Liver (tissue), 8 donors: ENCODE measurements at regions not wholly inside any gene's neighbourhood (a gene's known extent, or its start where the extent isn't known, plus 50 kb on each side); places are given as distances from the start of the nearest gene placed in this dataset.

Experiments used
- DNase-seq: peaks from one replicate; pipeline ENCODE4 v3.0.0-alpha.2; 2017; ENCODE audit warnings: low spot score
- H3K27ac ChIP-seq, 2 donors: one replicate each; pipeline ENCODE4 v1.7.0; 2013; ENCODE audit warnings: inconsistent platforms in 2 of 2, low read length in 2 of 2, control low read depth in 1 of 2, low read depth in 1 of 2, mild to moderate bottlenecking in 1 of 2
- H3K27me3 ChIP-seq, 4 donors: one replicate each; pipeline versions ENCODE4 v1.6.1 to v1.7.0; 2013; ENCODE audit warnings: low read length in 3 of 4, inconsistent platforms in 1 of 4, mild to moderate bottlenecking in 1 of 4, moderate library complexity in 1 of 4; ENCODE audit not compliant: control insufficient read depth in 4 of 4, insufficient read depth in 4 of 4
- H3K36me3 ChIP-seq, 4 donors: one replicate each; pipeline versions ENCODE4 v1.6.1 to v1.7.0; 2013; ENCODE audit warnings: low read length in 3 of 4, mild to moderate bottlenecking in 3 of 4, low read depth in 1 of 4, moderate library complexity in 1 of 4; ENCODE audit not compliant: control insufficient read depth in 4 of 4, insufficient read depth in 3 of 4
- H3K4me1 ChIP-seq, 4 donors: one replicate each; pipeline versions ENCODE4 v1.6.1 to v1.7.0; 2013; ENCODE audit warnings: low read length in 3 of 4, mild to moderate bottlenecking in 3 of 4, moderate library complexity in 1 of 4; ENCODE audit not compliant: control insufficient read depth in 4 of 4, insufficient read depth in 4 of 4
- H3K4me3 ChIP-seq, 3 donors: one replicate each; pipeline versions ENCODE4 v1.6.1 to v1.7.0; 2013; ENCODE audit warnings: low read length in 3 of 3, control low read depth in 1 of 3, low read depth in 1 of 3, mild to moderate bottlenecking in 1 of 3
- H3K9ac ChIP-seq, 2 donors: one replicate each; pipeline ENCODE4 v1.7.0; 2013; ENCODE audit warnings: low read length in 2 of 2, mild to moderate bottlenecking in 2 of 2, moderate library complexity in 2 of 2, control low read depth in 1 of 2, low read depth in 1 of 2
- H3K9me3 ChIP-seq, 4 donors: one replicate each; pipeline versions ENCODE4 v1.6.1 to v1.7.0; 2013; ENCODE audit warnings: low read length in 3 of 4; ENCODE audit not compliant: control insufficient read depth in 4 of 4
- EGR1 ChIP-seq, 2 donors: IDR thresholded peaks; 2 replicates each; pipeline ENCODE4 v1.6.1; 2016 to 2018; ENCODE audit warnings: antibody characterized with exemption in 2 of 2, low read depth in 2 of 2
- FOXA1 ChIP-seq: IDR thresholded peaks from 2 replicates; pipeline ENCODE4 v1.6.1; 2016; ENCODE audit warnings: antibody characterized with exemption
- FOXA2 ChIP-seq: IDR thresholded peaks from 2 replicates; pipeline ENCODE4 v1.6.1; 2016; ENCODE audit warnings: antibody characterized with exemption
- GABPA ChIP-seq, 2 donors: IDR thresholded peaks in 1 of 2; conservative IDR thresholded peaks in 1 of 2; 2 replicates each; pipeline ENCODE4 v1.6.1; 2016; ENCODE audit warnings: antibody characterized with exemption in 2 of 2, mild to moderate bottlenecking in 1 of 2, moderate library complexity in 1 of 2
- HNF4A ChIP-seq, 2 donors: conservative IDR thresholded peaks; 2 replicates each; pipeline ENCODE4 v1.6.1; 2016; ENCODE audit warnings: antibody characterized with exemption in 2 of 2, mild to moderate bottlenecking in 2 of 2
- HNF4G ChIP-seq: IDR thresholded peaks from 2 replicates; pipeline ENCODE4 v1.6.1; 2016; ENCODE audit warnings: antibody characterized with exemption
- JUND ChIP-seq, 2 donors: IDR thresholded peaks; 2 replicates each; pipeline ENCODE4 v1.6.1; 2016; ENCODE audit warnings: antibody characterized with exemption in 2 of 2
- NR2F2 ChIP-seq: IDR thresholded peaks from 2 replicates; pipeline ENCODE4 v1.6.1; 2016; ENCODE audit warnings: antibody characterized with exemption
- RAD21 ChIP-seq, 2 donors: IDR thresholded peaks; 2 replicates each; pipeline ENCODE4 v1.6.1; 2016; ENCODE audit warnings: antibody characterized with exemption in 2 of 2, mild to moderate bottlenecking in 2 of 2
- RXRA ChIP-seq, 2 donors: IDR thresholded peaks; 2 replicates each; pipeline ENCODE4 v1.6.1; 2017 to 2018; ENCODE audit warnings: antibody characterized with exemption in 2 of 2, mild to moderate bottlenecking in 1 of 2
- SP1 ChIP-seq: IDR thresholded peaks from 2 replicates; pipeline ENCODE4 v1.6.1; 2018; ENCODE audit warnings: antibody characterized with exemption, mild to moderate bottlenecking
- TAF1 ChIP-seq: conservative IDR thresholded peaks from 2 replicates; pipeline ENCODE4 v1.6.1; 2016; ENCODE audit warnings: antibody characterized with exemption, mild to moderate bottlenecking
- YY1 ChIP-seq: IDR thresholded peaks from 2 replicates; pipeline ENCODE4 v1.6.1; 2016; ENCODE audit warnings: antibody characterized with exemption, mild to moderate bottlenecking
- WGBS: extraction: QIAGEN DNeasy Blood & Tissue Kit; methylation state at CpG from one replicate; pipeline ENCODE4 v1.1.7; 2013; 5-methylcytosine and 5-hydroxymethylcytosine counted together
- TF ChIP-seq, protein P1 (sequence below): IDR thresholded peaks from 2 replicates; pipeline ENCODE4 v1.6.1; 2016; ENCODE audit warnings: antibody characterized with exemption
- TF ChIP-seq, protein P2 (sequence below): IDR thresholded peaks from 2 replicates; pipeline ENCODE4 v1.6.1; 2016; ENCODE audit warnings: antibody characterized with exemption, mild to moderate bottlenecking
- TF ChIP-seq, protein P3 (sequence below): IDR thresholded peaks from 2 replicates; pipeline ENCODE4 v1.6.1; 2016; ENCODE audit warnings: antibody characterized with exemption
- TF ChIP-seq, protein P4 (sequence below): IDR thresholded peaks from 2 replicates; pipeline ENCODE4 v1.6.1; 2016; ENCODE audit warnings: antibody characterized with exemption
- TF ChIP-seq, protein P5 (sequence below): fragments of 150-350 bp; IDR thresholded peaks from 2 replicates; pipeline ENCODE4 v1.5.1; 2017; ENCODE audit warnings: improper control_type of control experiment, low read depth, low read length; ENCODE audit not compliant: missing input control
- donor health status: healthy.
- donor health status: healthy.
- donor health status: healthy.
- donor health status: healthy.
- donor health status: healthy.

DNA sequence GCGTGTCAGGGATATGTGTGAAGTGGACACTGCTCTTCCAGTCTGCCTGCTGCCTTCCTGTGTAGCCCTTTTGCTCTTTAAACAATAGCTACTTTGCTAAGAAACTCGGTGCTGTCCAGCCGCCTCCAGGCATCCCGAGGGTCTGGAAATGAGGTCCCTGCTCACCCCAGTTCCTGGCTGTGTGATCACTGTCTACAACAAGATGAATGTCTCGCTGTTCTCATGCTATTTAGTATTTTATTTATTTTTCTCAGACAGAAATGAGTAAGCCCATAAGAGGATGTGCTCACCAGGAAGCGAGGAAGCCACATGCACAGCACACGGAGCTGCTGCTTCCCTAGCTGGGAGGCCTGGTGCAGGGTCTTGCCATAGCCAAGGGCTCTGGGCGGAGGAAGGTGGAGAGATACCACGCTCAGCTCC is 167.0 kb upstream of the PITRM1 start:
- WGBS: 63% methylated on average over 9 of the region's 9 CpGs
- Histone ChIP-seq H3K27ac (no peak overlapping the region), H3K9me3 (no peaks in the 10 kb centered on the region), H3K4me1 (no peaks in the 10 kb centered on the region), H3K9ac (no peak overlapping the region), H3K4me3 (no peak overlapping the region), H3K36me3 (no peaks in the 10 kb centered on the region), H3K27me3 (no peaks in the 10 kb centered on the region)
- TF ChIP-seq FOXA2 (no peak), HNF4A (conservative IDR thresholded peaks at IDR 0.05) (no peak), JUND (IDR thresholded peaks at IDR 0.05) (no peak), SP1 (no peak), GABPA (IDR thresholded peaks at IDR 0.05 in 1 of 2, conservative IDR thresholded peaks at IDR 0.05 in 1 of 2) (no peak)
- TF ChIP-seq, protein P1, sequence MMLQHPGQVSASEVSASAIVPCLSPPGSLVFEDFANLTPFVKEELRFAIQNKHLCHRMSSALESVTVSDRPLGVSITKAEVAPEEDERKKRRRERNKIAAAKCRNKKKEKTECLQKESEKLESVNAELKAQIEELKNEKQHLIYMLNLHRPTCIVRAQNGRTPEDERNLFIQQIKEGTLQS: no peak
- TF ChIP-seq, protein P2, sequence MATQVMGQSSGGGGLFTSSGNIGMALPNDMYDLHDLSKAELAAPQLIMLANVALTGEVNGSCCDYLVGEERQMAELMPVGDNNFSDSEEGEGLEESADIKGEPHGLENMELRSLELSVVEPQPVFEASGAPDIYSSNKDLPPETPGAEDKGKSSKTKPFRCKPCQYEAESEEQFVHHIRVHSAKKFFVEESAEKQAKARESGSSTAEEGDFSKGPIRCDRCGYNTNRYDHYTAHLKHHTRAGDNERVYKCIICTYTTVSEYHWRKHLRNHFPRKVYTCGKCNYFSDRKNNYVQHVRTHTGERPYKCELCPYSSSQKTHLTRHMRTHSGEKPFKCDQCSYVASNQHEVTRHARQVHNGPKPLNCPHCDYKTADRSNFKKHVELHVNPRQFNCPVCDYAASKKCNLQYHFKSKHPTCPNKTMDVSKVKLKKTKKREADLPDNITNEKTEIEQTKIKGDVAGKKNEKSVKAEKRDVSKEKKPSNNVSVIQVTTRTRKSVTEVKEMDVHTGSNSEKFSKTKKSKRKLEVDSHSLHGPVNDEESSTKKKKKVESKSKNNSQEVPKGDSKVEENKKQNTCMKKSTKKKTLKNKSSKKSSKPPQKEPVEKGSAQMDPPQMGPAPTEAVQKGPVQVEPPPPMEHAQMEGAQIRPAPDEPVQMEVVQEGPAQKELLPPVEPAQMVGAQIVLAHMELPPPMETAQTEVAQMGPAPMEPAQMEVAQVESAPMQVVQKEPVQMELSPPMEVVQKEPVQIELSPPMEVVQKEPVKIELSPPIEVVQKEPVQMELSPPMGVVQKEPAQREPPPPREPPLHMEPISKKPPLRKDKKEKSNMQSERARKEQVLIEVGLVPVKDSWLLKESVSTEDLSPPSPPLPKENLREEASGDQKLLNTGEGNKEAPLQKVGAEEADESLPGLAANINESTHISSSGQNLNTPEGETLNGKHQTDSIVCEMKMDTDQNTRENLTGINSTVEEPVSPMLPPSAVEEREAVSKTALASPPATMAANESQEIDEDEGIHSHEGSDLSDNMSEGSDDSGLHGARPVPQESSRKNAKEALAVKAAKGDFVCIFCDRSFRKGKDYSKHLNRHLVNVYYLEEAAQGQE: no peak
- TF ChIP-seq, protein P3, sequence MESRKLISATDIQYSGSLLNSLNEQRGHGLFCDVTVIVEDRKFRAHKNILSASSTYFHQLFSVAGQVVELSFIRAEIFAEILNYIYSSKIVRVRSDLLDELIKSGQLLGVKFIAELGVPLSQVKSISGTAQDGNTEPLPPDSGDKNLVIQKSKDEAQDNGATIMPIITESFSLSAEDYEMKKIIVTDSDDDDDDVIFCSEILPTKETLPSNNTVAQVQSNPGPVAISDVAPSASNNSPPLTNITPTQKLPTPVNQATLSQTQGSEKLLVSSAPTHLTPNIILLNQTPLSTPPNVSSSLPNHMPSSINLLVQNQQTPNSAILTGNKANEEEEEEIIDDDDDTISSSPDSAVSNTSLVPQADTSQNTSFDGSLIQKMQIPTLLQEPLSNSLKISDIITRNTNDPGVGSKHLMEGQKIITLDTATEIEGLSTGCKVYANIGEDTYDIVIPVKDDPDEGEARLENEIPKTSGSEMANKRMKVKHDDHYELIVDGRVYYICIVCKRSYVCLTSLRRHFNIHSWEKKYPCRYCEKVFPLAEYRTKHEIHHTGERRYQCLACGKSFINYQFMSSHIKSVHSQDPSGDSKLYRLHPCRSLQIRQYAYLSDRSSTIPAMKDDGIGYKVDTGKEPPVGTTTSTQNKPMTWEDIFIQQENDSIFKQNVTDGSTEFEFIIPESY: no peak
- DNase-seq: no peak

DNA sequence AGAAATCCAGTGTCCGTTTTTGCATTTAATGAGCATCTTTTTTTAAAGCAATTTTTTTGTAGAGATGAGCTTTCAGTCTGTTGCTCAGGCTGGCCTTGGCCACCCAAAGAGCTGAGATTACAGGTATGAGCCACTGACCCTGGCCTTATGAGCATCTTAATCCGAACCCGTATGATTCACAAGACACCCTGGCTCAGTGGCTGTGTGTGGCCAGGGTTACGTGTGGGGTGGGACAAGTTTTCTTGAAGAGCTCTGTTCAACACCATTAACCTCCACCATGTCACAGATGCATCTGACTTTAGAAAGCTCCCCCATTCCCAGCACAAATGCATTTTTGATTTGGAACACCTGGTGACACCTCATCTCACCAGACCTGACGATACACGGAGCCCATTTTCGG is 166.5 kb upstream of the PITRM1 start:
- no peaks in the 10 kb centered on the region for H3K4me1 ChIP-seq
- H3K27ac ChIP-seq: no peak overlapping the region
- H3K9me3 ChIP-seq: no peaks in the 10 kb centered on the region
- 86% methylated on average over 7 of the region's 7 CpGs for WGBS
- no peak overlapping the region for H3K9ac ChIP-seq
- H3K36me3 ChIP-seq: no peaks in the 10 kb centered on the region
- DNase-seq: no peak
- H3K4me3 ChIP-seq: no peak overlapping the region
- H3K27me3 ChIP-seq: no peaks in the 10 kb centered on the region
- TF ChIP-seq FOXA2 (no peak), NR2F2 (no peak), GABPA (IDR thresholded peaks at IDR 0.05 in 1 of 2, conservative IDR thresholded peaks at IDR 0.05 in 1 of 2) (no peak), FOXA1 (no peak), HNF4G (no peak), RAD21 (IDR thresholded peaks at IDR 0.05) (no peak), SP1 (no peak), RXRA (IDR thresholded peaks at IDR 0.05) (no peak), HNF4A (conservative IDR thresholded peaks at IDR 0.05) (no peak), YY1 (no peak), TAF1 (no peak), EGR1 (IDR thresholded peaks at IDR 0.05; ENCODE audit: low read depth in 2 of 2) (no peak), JUND (IDR thresholded peaks at IDR 0.05) (no peak)
- TF ChIP-seq, protein P4, sequence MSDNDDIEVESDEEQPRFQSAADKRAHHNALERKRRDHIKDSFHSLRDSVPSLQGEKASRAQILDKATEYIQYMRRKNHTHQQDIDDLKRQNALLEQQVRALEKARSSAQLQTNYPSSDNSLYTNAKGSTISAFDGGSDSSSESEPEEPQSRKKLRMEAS: no peak
- TF ChIP-seq, protein P2: no peak
- TF ChIP-seq, protein P3: no peak
- TF ChIP-seq, protein P5, sequence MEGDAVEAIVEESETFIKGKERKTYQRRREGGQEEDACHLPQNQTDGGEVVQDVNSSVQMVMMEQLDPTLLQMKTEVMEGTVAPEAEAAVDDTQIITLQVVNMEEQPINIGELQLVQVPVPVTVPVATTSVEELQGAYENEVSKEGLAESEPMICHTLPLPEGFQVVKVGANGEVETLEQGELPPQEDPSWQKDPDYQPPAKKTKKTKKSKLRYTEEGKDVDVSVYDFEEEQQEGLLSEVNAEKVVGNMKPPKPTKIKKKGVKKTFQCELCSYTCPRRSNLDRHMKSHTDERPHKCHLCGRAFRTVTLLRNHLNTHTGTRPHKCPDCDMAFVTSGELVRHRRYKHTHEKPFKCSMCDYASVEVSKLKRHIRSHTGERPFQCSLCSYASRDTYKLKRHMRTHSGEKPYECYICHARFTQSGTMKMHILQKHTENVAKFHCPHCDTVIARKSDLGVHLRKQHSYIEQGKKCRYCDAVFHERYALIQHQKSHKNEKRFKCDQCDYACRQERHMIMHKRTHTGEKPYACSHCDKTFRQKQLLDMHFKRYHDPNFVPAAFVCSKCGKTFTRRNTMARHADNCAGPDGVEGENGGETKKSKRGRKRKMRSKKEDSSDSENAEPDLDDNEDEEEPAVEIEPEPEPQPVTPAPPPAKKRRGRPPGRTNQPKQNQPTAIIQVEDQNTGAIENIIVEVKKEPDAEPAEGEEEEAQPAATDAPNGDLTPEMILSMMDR: no peak
- TF ChIP-seq, protein P1: no peak
